ENCODE measurements at regions not wholly inside any gene's neighbourhood (a gene's known extent, or its start where the extent isn't known, plus 50 kb on each side); places are given as distances from the start of the nearest gene placed in this dataset.
"Not testable (repeated sequence)": the region's sequence is repeated elsewhere in the genome, so short reads cannot be mapped to it uniquely, and the experiment has no call there.

DNA sequence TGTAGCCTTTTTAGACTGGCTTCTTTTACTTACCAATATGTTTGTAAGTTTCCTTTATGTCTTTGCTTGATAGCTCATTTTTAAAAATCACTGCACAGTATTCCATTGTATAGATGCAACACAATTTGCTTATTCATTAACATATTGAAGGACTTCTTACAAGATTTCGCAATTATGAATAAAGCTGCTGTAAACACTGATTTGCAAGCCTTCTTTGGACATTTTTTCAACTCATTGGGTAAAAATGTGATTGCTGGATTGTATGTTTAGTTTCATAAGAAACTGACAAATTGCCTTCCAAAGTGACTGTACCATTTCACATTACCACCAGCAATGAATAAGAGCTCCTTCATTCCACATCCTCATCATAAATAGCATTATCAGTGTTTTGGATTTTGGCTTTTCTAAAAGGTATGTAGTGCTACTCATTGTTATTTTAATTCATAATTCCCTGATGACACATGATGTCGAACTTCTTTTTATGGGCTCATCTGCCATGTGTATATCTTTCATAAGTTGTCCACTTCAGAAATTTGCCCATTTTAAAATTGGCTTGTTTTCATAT, 80.7 kb downstream of the TFAP2B start:
- DNase-seq (ENCODE audit: low spot score) = no peak
- in situ Hi-C loops (cut with MboI; ENCODE audit: low sequenced_read_pairs, unreplicated experiment) = no loop called here
- TF ChIP-seq CTCF (IDR thresholded peaks at IDR 0.05; ENCODE audit: borderline replicate concordance, control extremely low read depth, extremely low read depth, insufficient read depth, missing control alignments) = no peak

DNA sequence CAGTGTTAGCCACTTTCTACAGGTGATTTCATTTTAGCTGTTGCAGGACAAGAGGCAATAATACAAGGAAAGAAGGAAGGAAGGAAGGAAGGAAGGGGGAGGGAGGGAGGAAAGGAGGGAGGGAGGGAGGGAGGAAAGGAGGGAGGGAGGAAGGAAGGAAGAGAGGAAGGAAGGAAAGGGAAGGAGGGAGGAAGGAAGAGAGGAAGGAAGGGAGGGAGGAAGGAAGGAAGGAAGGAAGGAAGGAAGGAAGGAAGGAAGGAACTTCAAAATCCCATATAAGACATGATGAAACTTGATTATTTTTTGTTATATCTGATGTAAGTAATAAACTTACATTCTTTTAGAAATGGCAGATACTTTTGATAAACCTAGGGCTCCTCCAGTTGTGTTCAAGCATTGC, 83.6 kb downstream of the TFAP2B start:
- no peak for TF ChIP-seq CTCF (IDR thresholded peaks at IDR 0.05; ENCODE audit: borderline replicate concordance, control extremely low read depth, extremely low read depth, insufficient read depth, missing control alignments)
- in situ Hi-C loops (cut with MboI; ENCODE audit: low sequenced_read_pairs, unreplicated experiment) = no loop called here
- no peak for DNase-seq (ENCODE audit: low spot score)

DNA sequence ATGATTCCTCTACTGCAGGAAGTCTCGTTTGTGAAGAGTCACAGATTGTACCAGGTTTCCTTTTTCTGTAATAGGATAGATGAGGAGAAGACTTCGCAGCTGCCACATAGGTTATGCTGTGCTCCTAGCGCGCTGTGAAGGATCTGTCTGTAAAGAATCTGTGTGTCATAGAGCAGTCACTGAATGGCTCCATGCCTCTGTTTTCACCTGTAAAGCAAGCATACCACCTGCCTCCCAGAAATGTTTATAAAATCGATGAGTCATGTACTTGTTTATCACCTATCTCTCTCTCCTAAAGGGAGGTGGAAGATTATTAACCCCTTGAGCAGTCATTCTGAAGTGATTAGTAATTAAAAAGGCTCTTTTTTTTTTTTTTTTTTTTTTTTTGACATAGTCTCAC, 86.6 kb downstream of the TFAP2B start:
- TF ChIP-seq CTCF (IDR thresholded peaks at IDR 0.05; ENCODE audit: borderline replicate concordance, control extremely low read depth, extremely low read depth, insufficient read depth, missing control alignments) = no peak
- in situ Hi-C loops (cut with MboI; ENCODE audit: low sequenced_read_pairs, unreplicated experiment) = no loop called here
- no peak for DNase-seq (ENCODE audit: low spot score)

GRCh38 chr6:50907565-50907964, 88.9 kb downstream of the TFAP2B start:
- in situ Hi-C loops (cut with MboI; ENCODE audit: low sequenced_read_pairs, unreplicated experiment) = no loop called here
- TF ChIP-seq CTCF (IDR thresholded peaks at IDR 0.05; ENCODE audit: borderline replicate concordance, control extremely low read depth, extremely low read depth, insufficient read depth, missing control alignments) = no peak
- no peak for DNase-seq (ENCODE audit: low spot score)

- DNase-seq (ENCODE audit: low spot score) = no peak
- in situ Hi-C loops (cut with MboI; ENCODE audit: low sequenced_read_pairs, unreplicated experiment) = no loop called here
These were observed 94.6 kb downstream of the TFAP2B start for GRCh38 chr6:50913105-50913770.

DNA sequence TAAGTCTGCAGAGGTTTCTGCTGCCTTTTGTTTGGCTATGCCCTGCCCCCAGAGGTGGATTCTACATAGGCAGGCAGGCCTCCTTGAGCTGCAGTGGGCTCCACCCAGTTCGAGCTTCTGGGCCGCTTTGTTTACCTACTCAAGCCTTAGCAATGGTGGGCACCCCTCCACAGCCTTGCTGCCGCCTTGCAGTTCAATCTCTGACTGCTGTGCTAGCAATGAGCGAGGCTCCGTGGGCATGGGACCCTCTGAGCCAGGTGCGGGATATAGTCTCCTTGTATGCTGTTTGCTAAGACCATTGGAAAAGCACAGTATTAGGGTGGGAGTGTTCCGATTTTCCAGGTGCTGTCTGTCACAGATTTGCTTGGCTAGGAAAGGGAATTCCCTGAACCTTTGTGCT, 102.7 kb downstream of the TFAP2B start:
- in situ Hi-C loops (cut with MboI; ENCODE audit: low sequenced_read_pairs, unreplicated experiment); DNase-seq (ENCODE audit: low spot score): not testable (repeated sequence)

More at GRCh38 chr6:50913105-50913770, 94.6 kb downstream of the TFAP2B start:
- TF ChIP-seq CTCF (IDR thresholded peaks at IDR 0.05; ENCODE audit: borderline replicate concordance, control extremely low read depth, extremely low read depth, insufficient read depth, missing control alignments) = no peak

- no peak for TF ChIP-seq CTCF (IDR thresholded peaks at IDR 0.05; ENCODE audit: borderline replicate concordance, control extremely low read depth, extremely low read depth, insufficient read depth, missing control alignments)
- no peak for DNase-seq (ENCODE audit: low spot score)
- in situ Hi-C loops (cut with MboI; ENCODE audit: low sequenced_read_pairs, unreplicated experiment) = no loop called here
These were observed 103.3 kb downstream of the TFAP2B start for GRCh38 chr6:50921968-50922367.

All from GM13976 (cell line).